ENCODE measurements at regions not wholly inside any gene's neighbourhood (a gene's known extent, or its start where the extent isn't known, plus 50 kb on each side); places are given as distances from the start of the nearest gene placed in this dataset.

DNA sequence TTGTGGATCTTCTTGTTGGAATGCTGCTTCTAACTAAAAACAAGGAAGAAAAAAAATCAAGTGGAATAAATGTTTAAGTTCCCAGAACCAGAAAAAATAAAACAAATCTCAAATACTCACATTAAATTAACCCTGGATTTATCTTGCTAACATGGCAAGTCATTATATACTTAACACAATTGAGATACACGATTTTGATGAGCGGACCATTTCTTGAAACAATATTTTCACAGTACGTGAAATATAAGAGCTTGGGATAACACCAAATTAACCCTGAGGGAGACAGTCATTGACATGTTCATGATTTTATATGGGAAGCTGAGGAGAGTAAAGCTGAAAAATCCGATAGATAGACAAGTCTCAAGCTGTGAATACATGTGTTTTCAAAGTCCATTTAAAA is 128.6 kb downstream of the PTCSC3 start:
- no peak overlapping the region for H3K4me3 ChIP-seq (ENCODE audit: low read length)
- TF ChIP-seq, protein P1, sequence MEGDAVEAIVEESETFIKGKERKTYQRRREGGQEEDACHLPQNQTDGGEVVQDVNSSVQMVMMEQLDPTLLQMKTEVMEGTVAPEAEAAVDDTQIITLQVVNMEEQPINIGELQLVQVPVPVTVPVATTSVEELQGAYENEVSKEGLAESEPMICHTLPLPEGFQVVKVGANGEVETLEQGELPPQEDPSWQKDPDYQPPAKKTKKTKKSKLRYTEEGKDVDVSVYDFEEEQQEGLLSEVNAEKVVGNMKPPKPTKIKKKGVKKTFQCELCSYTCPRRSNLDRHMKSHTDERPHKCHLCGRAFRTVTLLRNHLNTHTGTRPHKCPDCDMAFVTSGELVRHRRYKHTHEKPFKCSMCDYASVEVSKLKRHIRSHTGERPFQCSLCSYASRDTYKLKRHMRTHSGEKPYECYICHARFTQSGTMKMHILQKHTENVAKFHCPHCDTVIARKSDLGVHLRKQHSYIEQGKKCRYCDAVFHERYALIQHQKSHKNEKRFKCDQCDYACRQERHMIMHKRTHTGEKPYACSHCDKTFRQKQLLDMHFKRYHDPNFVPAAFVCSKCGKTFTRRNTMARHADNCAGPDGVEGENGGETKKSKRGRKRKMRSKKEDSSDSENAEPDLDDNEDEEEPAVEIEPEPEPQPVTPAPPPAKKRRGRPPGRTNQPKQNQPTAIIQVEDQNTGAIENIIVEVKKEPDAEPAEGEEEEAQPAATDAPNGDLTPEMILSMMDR (conservative IDR thresholded peaks at IDR 0.05; ENCODE audit: low read depth, low read length): no peak
- DNase-seq (ENCODE audit: low read depth): no peak

DNA sequence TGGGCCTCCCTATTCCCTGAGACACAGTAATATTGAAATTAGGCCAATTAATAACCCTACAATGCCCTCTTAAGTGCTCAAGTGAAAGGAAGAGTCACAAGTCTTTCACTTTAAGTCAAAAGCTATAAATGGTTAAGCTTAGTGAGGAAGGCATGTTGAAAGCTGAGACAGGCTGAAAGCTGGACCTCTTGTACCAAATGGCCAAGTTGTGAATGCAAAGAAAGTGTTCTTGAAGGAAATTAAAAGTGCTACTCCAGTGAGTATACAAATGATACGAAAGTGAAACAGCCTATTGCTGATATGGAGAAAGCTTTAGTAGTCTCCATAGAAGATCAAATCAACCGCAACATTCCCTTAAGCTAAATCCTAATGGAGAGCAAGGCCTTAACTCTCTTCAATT is 140.8 kb downstream of the PTCSC3 start:
- DNase-seq (ENCODE audit: low read depth): no peak
- no peak overlapping the region for H3K4me3 ChIP-seq (ENCODE audit: low read length)
- TF ChIP-seq, protein P1 (conservative IDR thresholded peaks at IDR 0.05; ENCODE audit: low read depth, low read length): no peak

DNA sequence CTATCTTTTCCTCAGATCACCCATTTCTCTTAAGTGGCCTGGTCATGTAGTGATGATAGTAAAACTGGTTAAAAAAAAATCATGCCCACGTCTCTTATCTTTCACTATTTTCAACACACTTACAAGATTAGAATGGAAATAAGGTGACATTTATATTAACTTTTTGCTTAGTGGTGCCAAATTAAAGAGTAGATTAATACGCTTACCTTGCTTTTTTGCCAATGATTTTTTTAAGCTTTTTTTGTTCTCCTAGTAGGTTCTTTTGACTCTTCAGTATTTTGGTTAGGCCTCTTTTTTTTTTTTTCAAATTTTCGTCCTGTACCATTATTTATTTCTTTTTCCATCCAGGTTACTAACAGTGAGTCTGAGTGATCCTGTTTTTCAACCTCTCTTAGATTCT is 147.9 kb downstream of the PTCSC3 start:
- no peak for DNase-seq (ENCODE audit: low read depth)
- TF ChIP-seq, protein P1 (conservative IDR thresholded peaks at IDR 0.05; ENCODE audit: low read depth, low read length): no peak
- H3K4me3 ChIP-seq (ENCODE audit: low read length): no peak overlapping the region

DNA sequence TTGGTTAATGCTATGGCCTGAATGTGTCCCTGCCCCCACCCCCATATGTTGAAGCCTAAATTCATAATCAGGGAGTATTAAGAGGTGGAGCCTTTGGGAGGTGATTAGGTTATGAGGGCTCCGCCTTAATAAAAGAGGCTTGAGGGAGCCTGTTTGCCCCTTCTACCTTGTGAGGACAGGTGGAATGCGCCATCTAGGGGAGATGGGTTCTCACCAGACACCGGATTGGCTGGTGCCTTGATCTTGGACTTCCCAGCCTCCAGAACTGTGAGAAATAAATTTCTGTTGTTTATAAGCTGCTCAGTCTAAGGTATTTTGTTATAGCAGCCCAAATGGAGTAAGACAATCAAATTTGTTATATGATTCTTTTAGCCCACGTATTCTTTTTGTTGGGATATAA is 148.3 kb downstream of the PTCSC3 start:
- TF ChIP-seq, protein P1 (conservative IDR thresholded peaks at IDR 0.05; ENCODE audit: low read depth, low read length): no peak
- DNase-seq (ENCODE audit: low read depth): no peak
- H3K4me3 ChIP-seq (ENCODE audit: low read length): no peak overlapping the region

DNA sequence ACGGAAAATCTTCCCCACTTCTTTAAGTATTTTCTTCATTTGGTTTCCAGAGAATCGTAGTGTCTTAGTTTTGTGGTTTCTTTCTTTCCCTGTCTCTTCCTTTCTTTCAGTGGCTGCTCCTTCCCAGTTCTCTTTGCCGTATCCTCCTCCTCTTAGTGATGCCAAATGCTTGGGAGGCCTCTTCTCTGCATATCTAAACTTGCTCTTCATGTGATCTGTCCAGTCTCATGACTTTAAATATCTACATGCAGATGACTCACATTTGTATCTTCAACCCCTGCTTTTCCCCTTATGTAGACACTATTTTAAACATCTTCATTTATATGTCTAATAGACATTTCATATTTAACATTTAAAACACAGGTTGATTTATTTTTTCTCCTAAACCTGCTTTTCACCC is 149.2 kb downstream of the PTCSC3 start:
- no peak for DNase-seq (ENCODE audit: low read depth)
- no peak overlapping the region for H3K4me3 ChIP-seq (ENCODE audit: low read length)
- TF ChIP-seq, protein P1 (conservative IDR thresholded peaks at IDR 0.05; ENCODE audit: low read depth, low read length): no peak

DNA sequence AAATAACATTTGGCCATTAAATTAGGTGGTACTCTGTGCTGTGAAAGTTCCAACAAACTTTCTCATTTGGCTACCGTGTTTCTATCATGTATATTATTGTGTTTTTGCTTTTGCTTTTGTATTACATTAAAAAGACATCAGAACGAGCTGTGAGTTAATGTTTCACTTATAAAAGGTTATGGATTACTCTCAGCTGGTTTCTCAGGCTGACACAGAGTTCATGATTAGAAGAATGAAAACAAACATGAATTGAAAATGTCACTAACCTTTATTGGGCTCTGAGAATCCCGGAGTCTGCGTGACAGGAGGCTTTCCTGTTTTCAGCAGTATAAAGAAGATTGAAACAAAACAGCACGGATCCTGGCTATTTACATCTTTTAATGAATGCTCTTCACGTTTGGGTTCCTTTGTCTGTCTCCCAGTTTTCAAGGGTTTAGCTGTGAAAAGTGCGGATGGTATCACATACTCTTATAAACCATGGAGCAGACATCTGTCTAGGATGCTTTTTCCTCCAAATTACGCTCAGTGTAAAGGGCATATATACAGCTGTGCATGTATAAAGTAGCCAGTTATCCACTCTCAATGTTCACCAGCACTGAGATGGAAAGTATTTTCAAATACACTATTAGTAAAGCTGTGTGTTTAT is 153.6 kb downstream of the PTCSC3 start:
- no peak for DNase-seq (ENCODE audit: low read depth)
- H3K4me3 ChIP-seq (ENCODE audit: low read length): no peak overlapping the region
- TF ChIP-seq, protein P1 (conservative IDR thresholded peaks at IDR 0.05; ENCODE audit: low read depth, low read length): no peak

DNA sequence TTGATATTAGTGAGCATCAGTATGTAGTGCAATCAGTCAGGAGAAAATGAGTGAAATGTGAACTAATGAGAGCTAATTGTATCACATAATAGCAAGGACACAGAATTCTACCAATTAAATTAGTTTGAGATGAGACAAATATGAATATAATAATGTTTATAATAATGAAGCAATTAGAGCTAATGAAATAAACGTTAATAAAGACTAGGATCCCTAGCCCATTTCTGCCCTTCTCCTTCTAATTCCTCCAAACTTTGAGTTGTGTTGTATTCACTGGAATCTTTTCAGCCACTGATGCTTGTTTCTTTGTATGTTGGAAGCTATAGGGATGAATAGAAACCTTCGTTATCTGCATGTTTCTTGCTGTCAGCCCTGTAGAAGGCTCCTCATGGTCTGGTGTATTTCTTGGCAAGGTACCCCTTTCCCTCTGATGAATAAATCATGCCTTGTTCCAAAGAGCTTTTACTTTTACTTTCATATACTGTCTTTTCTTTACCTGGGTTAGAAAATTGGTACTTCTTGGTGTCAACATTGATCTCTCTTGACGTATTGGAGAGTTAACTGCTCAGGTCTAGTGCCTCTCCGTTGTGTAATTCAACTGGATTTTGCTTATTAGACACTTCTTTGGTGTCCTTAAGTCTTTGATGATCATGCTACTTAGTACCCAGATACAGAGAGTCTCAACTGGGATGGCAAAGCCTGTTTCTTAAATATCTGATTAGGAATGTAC is 154.8 kb downstream of the PTCSC3 start:
- TF ChIP-seq, protein P1 (conservative IDR thresholded peaks at IDR 0.05; ENCODE audit: low read depth, low read length): no peak
- DNase-seq (ENCODE audit: low read depth): no peak
- H3K4me3 ChIP-seq (ENCODE audit: low read length): no peak overlapping the region

Data from retinal pigment epithelial cell (primary cell).